IMR-90 (cell line): ENCODE measurements at regions not wholly inside any gene's neighbourhood (a gene's known extent, or its start where the extent isn't known, plus 50 kb on each side); places are given as distances from the start of the nearest gene placed in this dataset.

Experiments
- ATAC-seq: fragments of 200-7000 bp; cut with Tn5 transposase; 2 replicates; pipeline ENCODE4 v1.9.1; 2020; ENCODE audit warnings: low read depth, mild to moderate bottlenecking, moderate library complexity
- BruUV-seq: library from RNA; stranded (reverse); fragments of 400-500 nt; replicated peaks from 2 replicates; lab custom pipeline; 2021; lab: Mats Ljungman, UMichigan
- CTCF ChIA-PET: fragments of 300-600 bp; formaldehyde crosslinking; extraction: SDS; loops from one replicate; lab custom pipeline; 2021; ENCODE audit warnings: antibody characterized with exemption; lab: Yijun Ruan, JAX
- POLR2A ChIA-PET: fragments of 300-600 bp; sonication (Branson Sonifier 250); formaldehyde crosslinking; loops from one replicate; lab custom pipeline; 2022; ENCODE audit warnings: antibody characterized with exemption; ENCODE audit not compliant: unreplicated experiment; lab: Charles Lee
- DNase-seq: peaks from one replicate; pipeline ENCODE4 v3.0.0; 2013
- H2AFZ ChIP-seq: replicated peaks from 2 replicates; pipeline ENCODE3; 2013; ENCODE audit warnings: low read length, mild to moderate bottlenecking; ENCODE audit not compliant: poor library complexity
- H2AK5ac ChIP-seq: 2 replicates; pipeline ENCODE4 v1.6.1; 2013; ENCODE audit warnings: low read depth, low read length, inconsistent platforms
- H2AK9ac ChIP-seq: replicated peaks from 2 replicates; pipeline ENCODE3; 2013; ENCODE audit warnings: mild to moderate bottlenecking, low read depth, low read length, moderate library complexity; ENCODE audit not compliant: poor library complexity
- H2BK120ac ChIP-seq: 2 replicates; pipeline ENCODE4 v1.6.1; 2013; ENCODE audit warnings: low read depth, low read length, inconsistent platforms
- H2BK15ac ChIP-seq: 3 replicates; pipeline ENCODE4 v1.6.1; 2013; ENCODE audit warnings: low read depth, low read length, inconsistent platforms
- H2BK20ac ChIP-seq: 2 replicates; pipeline ENCODE4 v1.6.1; 2013; ENCODE audit warnings: low read depth, mild to moderate bottlenecking, inconsistent platforms, low read length, moderate library complexity
- H2BK5ac ChIP-seq: 2 replicates; pipeline ENCODE4 v1.6.1; 2013; ENCODE audit warnings: mild to moderate bottlenecking, low read depth, low read length, inconsistent platforms; ENCODE audit not compliant: poor library complexity, severe bottlenecking
- H3K14ac ChIP-seq: replicated peaks from 2 replicates; pipeline ENCODE4 v1.6.1; 2013; ENCODE audit warnings: low read depth, low read length, inconsistent platforms
- H3K18ac ChIP-seq: 2 replicates; pipeline ENCODE4 v1.6.1; 2013; ENCODE audit warnings: low read depth, low read length, control low read depth
- H3K23ac ChIP-seq: 2 replicates; pipeline ENCODE4 v1.6.1; 2013; ENCODE audit warnings: low read depth, low read length, inconsistent platforms
- H3K27ac ChIP-seq: 2 replicates; pipeline ENCODE4 v1.5.1; 2013; ENCODE audit warnings: mild to moderate bottlenecking, control low read depth, low read length; ENCODE audit not compliant: insufficient read depth
- H3K27me3 ChIP-seq: 2 replicates; pipeline ENCODE4 v1.6.1; 2013; ENCODE audit warnings: low read length; ENCODE audit not compliant: control insufficient read depth, insufficient read depth
- H3K36me3 ChIP-seq: 2 replicates; pipeline ENCODE4 v1.6.1; 2013; ENCODE audit warnings: low read length, mixed read lengths; ENCODE audit not compliant: control insufficient read depth, insufficient read depth
- H3K4ac ChIP-seq: 2 replicates; pipeline ENCODE4 v1.6.1; 2013; ENCODE audit warnings: low read depth, low read length, inconsistent platforms
- H3K4me1 ChIP-seq: 2 replicates; pipeline ENCODE4 v1.6.1; 2013; ENCODE audit warnings: low read length, mixed read lengths; ENCODE audit not compliant: control insufficient read depth, insufficient read depth
- H3K4me2 ChIP-seq: 2 replicates; pipeline ENCODE4 v1.6.1; 2013; ENCODE audit warnings: low read depth, mild to moderate bottlenecking, control low read depth, low read length, moderate library complexity
- H3K4me3 ChIP-seq: 2 replicates; pipeline ENCODE4 v1.5.1; 2013; ENCODE audit warnings: low read depth, mild to moderate bottlenecking, control low read depth, low read length, moderate library complexity; ENCODE audit not compliant: insufficient read depth
- H3K56ac ChIP-seq: 2 replicates; pipeline ENCODE4 v1.6.1; 2013; ENCODE audit warnings: low read length, inconsistent platforms; ENCODE audit not compliant: insufficient read depth; ENCODE audit errors: extremely low read depth
- H3K79me1 ChIP-seq, 2 experiments: 2 replicates each; pipeline ENCODE4 v1.6.1; 2013; ENCODE audit warnings: low read length in 2 of 2, inconsistent platforms in 1 of 2, low read depth in 1 of 2
- H3K9ac ChIP-seq: 2 replicates; pipeline ENCODE4 v1.6.1; 2013; ENCODE audit warnings: low read depth, low read length, control low read depth
- H3K9me1 ChIP-seq: 2 replicates; pipeline ENCODE4 v1.6.1; 2013; ENCODE audit warnings: low read length, inconsistent platforms; ENCODE audit not compliant: insufficient read depth
- H3K9me3 ChIP-seq: 2 replicates; pipeline ENCODE4 v1.6.1; 2013; ENCODE audit warnings: low read length; ENCODE audit not compliant: control insufficient read depth, insufficient read depth
- H4K20me1 ChIP-seq: 2 replicates; pipeline ENCODE4 v1.6.1; 2013; ENCODE audit warnings: low read length, inconsistent platforms; ENCODE audit not compliant: insufficient read depth
- H4K5ac ChIP-seq: 2 replicates; pipeline ENCODE4 v1.6.1; 2013; ENCODE audit warnings: mild to moderate bottlenecking, low read depth, low read length, control low read depth
- H4K8ac ChIP-seq, 2 experiments: 2 replicates each; pipeline ENCODE4 v1.6.1; 2013; ENCODE audit warnings: low read depth in 2 of 2, low read length in 2 of 2, control low read depth in 1 of 2, inconsistent platforms in 1 of 2
- H4K91ac ChIP-seq: 2 replicates; pipeline ENCODE4 v1.6.1; 2013; ENCODE audit warnings: low read depth, low read length, inconsistent platforms; ENCODE audit not compliant: insufficient read depth
- CTCF ChIP-seq: conservative IDR thresholded peaks from 2 replicates; pipeline ENCODE4 v1.5.1; 2012; ENCODE audit warnings: mild to moderate bottlenecking, low read depth, low read length, improper control_type of control experiment
- MAZ ChIP-seq: IDR thresholded peaks from 2 replicates; pipeline ENCODE4 v1.6.1; 2012; ENCODE audit warnings: low read depth, mild to moderate bottlenecking, low read length, improper control_type of control experiment, moderate library complexity, borderline replicate concordance
- USF2 ChIP-seq: fragments of 150-350 bp; IDR thresholded peaks from 2 replicates; pipeline ENCODE4 v1.6.1; 2017; ENCODE audit warnings: mild to moderate bottlenecking, antibody characterized with exemption, low read length, low read depth
- WGBS, 2 experiments: methylation state at CpG; one replicate each; pipeline versions ENCODE4 v1.1.5 to v1.1.7; 2013; ENCODE audit warnings: missing lambda C conversion rate in 2 of 2; ENCODE audit not compliant: insufficient read length in 1 of 2; ENCODE audit errors: extremely low coverage in 2 of 2; 5-methylcytosine and 5-hydroxymethylcytosine counted together
- dilution Hi-C: fragments of 300-500 bp; cut with HindIII; formaldehyde crosslinking; loops from one replicate; pipeline ENCODE4 v1.14.3; 2018; ENCODE audit warnings: low sequenced_read_pairs; ENCODE audit not compliant: unreplicated experiment
- in situ Hi-C: fragments of 300-500 bp; cut with MboI; formaldehyde crosslinking; loops from 3 replicates; pipeline ENCODE4 v1.14.3; 2019; ENCODE audit warnings: low sequenced_read_pairs, inconsistent platforms, mixed read lengths
- intact Hi-C: fragments of 100-400 bp; cut with micrococcal nuclease; formaldehyde crosslinking; loops from 2 replicates; pipeline ENCODE4 v1.10.0; 2022

- no CpG with 5 or more reads among the region's 2 CpGs for WGBS, 2 experiments
- ChIA-PET POLR2A (no interaction called here), CTCF (no interaction called here)
- in situ Hi-C loops = no loop called here
- Histone ChIP-seq H3K23ac (no peak overlapping the region), H3K18ac (no peak overlapping the region), H3K14ac (no peak overlapping the region), H2BK15ac (no peak overlapping the region), H2AK9ac (no peak overlapping the region), H3K4me1 (peaks cover under 1% of the 10 kb centered on the region), H2BK120ac (no peak overlapping the region), H3K9me1 (peaks cover 2% of the 10 kb centered on the region; the same call in 1 of the 2 replicates), H2AFZ (no peak overlapping the region), H3K4me2 (no peak overlapping the region), H3K27ac (no peak overlapping the region), H3K56ac (no peak overlapping the region), H4K91ac (no peak overlapping the region), H3K4me3 (no peak overlapping the region), H4K20me1 (no peaks in the 10 kb centered on the region), H2AK5ac (no peak overlapping the region), H3K4ac (no peak overlapping the region), H3K36me3 (no peaks in the 10 kb centered on the region), H4K8ac (no peak overlapping the region), H2BK20ac (no peak overlapping the region), H4K5ac (no peak overlapping the region), H2BK5ac (no peak overlapping the region), H3K9ac (no peak overlapping the region), H3K9me3 (peaks cover 3% of the 10 kb centered on the region; the same call in 1 of the 2 replicates), H3K79me1 (no peaks in the 10 kb centered on the region), H3K27me3 (no peaks in the 10 kb centered on the region)
- intact Hi-C loops = no loop called here
- ATAC-seq (no peak), DNase-seq (no peak)
- dilution Hi-C loops = no loop called here
- no TSS peak for BruUV-seq
- TF ChIP-seq CTCF = no peak
- TF ChIP-seq USF2 = no peak
- no peak for TF ChIP-seq MAZ
Observed at GRCh38 chr6:75020376-75020775, 185.5 kb downstream of the COL12A1 start.
